ENCODE measurements at regions not wholly inside any gene's neighbourhood (a gene's known extent, or its start where the extent isn't known, plus 50 kb on each side); places are given as distances from the start of the nearest gene placed in this dataset.

GRCh38 chr2:64283641-64284361, 139.6 kb upstream of the PELI1 start:
- DNase-seq (ENCODE audit: low spot score): no peak

DNA sequence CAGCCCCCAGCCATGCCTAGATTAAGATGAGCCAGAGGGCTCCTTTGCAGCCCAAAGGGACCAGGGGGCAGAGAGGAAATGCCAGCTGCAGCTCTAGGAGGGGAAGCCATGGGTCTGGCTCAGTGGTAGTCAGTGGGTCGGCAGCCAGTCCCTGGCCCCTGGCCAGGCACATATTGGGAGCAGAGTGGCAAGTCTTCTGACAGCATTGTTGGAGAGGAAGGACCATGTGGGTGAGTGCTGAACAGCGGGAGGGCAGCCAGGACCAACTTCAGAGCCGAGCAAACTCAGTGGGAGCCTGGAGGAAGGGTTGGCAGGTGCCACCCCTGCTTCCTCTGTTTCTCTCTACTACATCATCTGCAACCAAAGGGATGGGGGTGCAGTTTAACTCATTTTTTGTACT, 140.5 kb upstream of the PELI1 start:
- no peak for DNase-seq (ENCODE audit: low spot score)

- no peak for DNase-seq (ENCODE audit: low spot score)
Measured at GRCh38 chr2:64287202-64287740, 143.1 kb upstream of the PELI1 start.

DNA sequence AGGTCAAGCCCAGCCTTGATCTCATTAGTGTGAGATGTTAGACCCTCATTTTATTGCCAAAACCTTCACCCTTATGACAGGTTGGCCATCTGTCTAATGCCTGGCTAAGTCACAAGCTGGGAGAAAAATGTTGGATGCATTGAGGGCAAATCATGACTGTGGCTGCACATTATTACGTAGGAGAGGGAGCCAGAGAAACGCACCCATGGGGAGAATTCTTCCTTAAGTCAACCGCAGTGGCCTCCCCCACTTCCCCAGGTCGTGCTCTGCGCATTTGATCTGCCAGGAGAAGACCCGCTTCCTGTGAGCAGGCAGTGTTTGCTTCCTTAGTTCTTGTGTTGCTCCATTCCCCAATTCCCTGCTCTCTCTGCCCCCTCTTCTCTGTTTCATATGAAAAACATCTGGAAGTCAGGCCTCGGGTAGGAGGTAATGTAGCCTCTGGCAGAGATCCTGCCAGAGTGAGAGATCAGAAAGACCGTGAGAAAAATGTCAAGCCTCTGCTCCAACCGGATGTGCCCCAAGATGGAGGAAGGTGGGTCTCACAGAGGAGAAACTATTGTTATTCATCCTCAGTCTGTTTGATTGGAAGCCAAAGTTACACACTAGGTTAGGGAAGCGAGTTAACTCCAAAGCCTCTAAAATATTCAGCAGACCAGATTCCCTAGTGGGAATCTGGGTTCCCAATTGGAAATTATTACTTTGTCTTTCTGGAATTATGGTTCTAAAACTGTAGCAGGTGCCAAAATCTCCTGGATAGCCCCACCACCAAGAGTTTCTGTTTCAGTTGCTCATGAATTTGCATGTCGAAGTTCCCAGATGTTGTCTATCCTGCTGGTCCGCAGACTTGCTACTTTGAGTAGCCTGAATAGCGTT, 144.3 kb upstream of the PELI1 start:
- no peak for DNase-seq (ENCODE audit: low spot score)

DNA sequence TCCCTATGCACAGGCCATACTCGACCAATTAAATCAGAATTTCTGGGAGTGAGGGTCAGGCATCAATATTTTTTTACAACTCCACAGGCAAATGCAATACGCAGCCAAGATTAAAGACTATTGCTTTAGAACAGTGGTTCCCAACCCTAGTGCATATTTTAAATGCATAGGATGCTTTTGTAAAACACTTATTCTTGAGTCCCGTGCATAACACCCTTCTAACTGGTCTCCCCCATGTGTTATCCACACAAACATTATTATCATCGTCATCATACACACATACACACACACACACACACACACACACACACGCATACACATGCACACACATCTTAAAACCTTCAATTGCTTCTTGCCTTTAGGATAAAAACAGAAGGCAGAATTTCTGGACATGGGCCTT, 145.0 kb upstream of the PELI1 start:
- DNase-seq (ENCODE audit: low spot score): no peak

DNA sequence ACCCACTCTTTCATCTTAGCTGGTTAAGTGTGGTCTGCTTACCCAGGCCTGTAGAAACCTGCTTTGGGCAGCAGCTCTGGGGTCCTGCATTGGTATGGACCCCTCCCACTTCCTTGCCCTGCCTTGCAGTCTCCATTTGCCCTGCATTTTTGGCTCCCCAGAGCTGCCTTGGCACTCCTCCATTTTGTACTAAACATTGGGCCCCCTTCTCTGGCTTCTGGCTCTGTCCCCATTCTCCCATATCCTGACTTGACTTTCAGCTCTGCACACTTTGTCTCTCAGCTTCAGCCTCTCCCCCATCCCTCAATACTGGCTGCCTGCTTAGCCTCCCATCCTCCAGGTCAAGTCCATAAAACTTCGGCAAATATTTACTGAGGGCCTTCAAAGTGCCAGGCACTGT, 145.5 kb upstream of the PELI1 start:
- no peak for DNase-seq (ENCODE audit: low spot score)

GRCh38 chr2:64291181-64291580, 147.0 kb upstream of the PELI1 start:
- DNase-seq (ENCODE audit: low spot score): peak; percentile 87

- DNase-seq (ENCODE audit: low spot score): no peak
Measured at GRCh38 chr2:64295326-64296139, 151.3 kb upstream of the PELI1 start.

- DNase-seq (ENCODE audit: low spot score): no peak
Measured at GRCh38 chr2:64296140-64296480, 151.9 kb upstream of the PELI1 start.

- no peak for DNase-seq (ENCODE audit: low spot score)
Measured at GRCh38 chr2:64296695-64297346, 152.6 kb upstream of the PELI1 start.

- no peak for DNase-seq (ENCODE audit: low spot score)
Measured at GRCh38 chr2:64298161-64298560, 153.9 kb upstream of the PELI1 start.

GRCh38 chr2:64300066-64300465, 153.9 kb upstream of the LGALSL start:
- no peak for DNase-seq (ENCODE audit: low spot score)

DNA sequence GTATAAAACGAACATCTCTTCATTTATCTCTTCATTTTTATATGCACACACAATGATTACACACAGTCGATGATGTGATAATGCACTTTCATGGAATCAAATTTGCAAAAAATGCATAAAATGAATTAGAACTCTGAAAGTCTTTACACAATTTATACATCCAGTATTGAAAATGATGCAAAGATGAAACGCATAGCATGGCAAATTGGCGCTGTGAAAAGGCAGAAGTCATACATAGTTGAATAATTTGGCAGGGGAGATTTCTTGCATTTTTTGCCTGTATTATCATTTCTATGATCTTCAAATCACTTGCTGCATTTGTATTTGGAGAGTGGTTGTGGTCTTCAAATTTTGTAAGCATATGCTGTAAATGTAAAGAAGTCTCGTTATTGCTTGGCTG, 150.7 kb upstream of the LGALSL start:
- DNase-seq (ENCODE audit: low spot score): no peak

DNA sequence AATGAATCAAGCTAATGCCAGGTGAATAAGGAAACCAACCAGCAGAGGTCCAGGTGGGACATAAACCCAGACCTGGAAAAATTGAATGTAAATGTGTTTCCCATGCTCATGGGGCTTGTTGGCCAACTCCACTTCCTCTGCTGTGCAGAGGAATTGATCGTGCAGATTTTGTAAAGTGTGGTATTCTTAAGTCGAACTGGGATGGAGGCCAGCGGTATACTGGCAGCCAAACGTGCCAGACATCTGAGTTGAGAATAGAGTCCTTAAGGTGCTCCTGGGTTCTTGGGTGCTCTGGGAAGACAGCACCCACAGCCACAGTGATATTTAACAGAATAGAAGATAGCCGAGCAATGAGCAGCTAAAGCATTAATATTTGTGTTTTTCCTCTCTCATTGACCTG, 146.5 kb upstream of the LGALSL start:
- no peak for DNase-seq (ENCODE audit: low spot score)

- DNase-seq (ENCODE audit: low spot score): no peak
Measured at GRCh38 chr2:64311191-64311910, 142.6 kb upstream of the LGALSL start.

DNA sequence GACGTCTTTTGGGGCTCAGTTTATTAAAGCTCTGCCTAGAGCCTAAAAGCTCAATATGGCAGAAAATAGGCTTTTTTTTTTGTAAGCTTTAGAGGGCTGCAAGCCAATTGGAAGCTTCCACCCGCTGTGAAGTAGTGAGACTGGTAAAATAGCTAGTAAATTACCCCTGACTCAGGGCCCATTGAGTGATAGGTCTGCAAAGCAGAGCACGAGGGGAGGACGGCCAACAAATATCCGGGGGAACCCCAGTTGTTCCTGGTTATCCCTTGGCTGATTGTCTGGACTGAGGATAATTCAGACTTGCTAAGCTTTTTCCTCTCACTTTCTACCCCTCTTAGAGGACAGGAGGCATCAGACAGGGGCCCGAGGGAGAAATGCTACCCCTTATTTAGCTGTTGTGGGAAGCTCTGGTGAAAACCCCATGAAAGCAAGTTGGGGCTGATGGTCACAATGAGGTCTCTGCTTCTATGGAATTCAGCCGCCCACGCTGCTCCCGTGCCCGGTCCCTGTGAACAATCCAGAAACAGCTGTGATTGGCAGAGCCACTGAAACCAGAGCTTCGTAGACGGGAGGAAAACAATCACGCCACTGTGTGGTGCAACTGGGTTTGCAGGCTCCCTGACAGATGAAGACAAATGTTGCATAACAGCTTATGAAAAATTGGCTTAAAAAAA, 141.9 kb upstream of the LGALSL start:
- DNase-seq (ENCODE audit: low spot score): no peak

DNA sequence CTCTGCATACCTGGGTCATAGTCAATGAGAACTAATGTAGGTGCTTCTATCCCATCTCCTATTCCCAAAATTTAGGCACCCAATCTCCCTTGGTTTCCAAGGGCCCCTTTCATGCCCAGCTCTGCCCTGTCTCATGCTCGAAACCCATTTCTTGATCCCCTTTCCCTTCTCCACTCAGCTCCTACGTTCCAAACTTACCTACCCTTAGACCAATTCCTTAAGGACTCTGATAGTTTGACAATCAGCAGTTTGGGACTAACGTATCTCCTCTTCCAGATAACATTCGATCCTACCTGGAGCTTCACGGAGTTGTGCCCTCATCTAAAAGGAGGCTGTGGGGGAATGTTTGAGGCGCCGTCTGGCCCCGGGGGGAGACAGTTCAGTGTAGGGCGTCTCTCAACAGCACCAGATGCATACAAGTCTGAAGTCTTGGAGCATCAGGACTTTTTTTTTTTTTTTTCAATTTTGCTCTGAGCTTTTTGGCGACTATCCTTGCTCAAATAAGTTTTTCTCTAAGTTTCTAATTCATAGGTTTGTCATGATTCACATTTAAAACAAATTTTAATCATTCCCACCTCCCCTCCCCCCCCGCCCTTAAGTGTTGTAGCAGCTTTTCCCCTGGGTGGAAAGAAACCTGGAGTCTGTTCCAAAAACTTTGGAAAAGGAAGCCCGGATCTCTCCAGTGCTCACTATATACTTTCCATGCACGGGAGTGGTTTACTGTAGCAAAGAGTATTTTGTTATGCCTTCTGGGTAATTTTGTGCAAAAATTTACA, 141.2 kb upstream of the LGALSL start:
- DNase-seq (ENCODE audit: low spot score): no peak

GRCh38 chr2:64313398-64313723, 140.6 kb upstream of the LGALSL start:
- DNase-seq (ENCODE audit: low spot score): no peak

- no peak for DNase-seq (ENCODE audit: low spot score)
Measured at GRCh38 chr2:64315291-64315960, 138.5 kb upstream of the LGALSL start.
